NB4 (cell line): ENCODE measurements at regions not wholly inside any gene's neighbourhood (a gene's known extent, or its start where the extent isn't known, plus 50 kb on each side); places are given as distances from the start of the nearest gene placed in this dataset.

Experiments
- DNase-seq: peaks from one replicate; pipeline ENCODE4 v3.0.0; 2010; ENCODE audit warnings: low read depth
- H3K4me3 ChIP-seq: one replicate; pipeline ENCODE4 v1.5.1; 2011; ENCODE audit warnings: mild to moderate bottlenecking, low read depth, low read length, moderate library complexity
- CTCF ChIP-seq: IDR thresholded peaks from one replicate; pipeline ENCODE4 v1.5.1; 2012; ENCODE audit warnings: low read depth, low read length
- MAX ChIP-seq: IDR thresholded peaks from 2 replicates; pipeline ENCODE4 v1.6.1; 2011; ENCODE audit warnings: low read depth, low read length
- MYC ChIP-seq: IDR thresholded peaks from 2 replicates; pipeline ENCODE4 v1.6.1; 2011; ENCODE audit warnings: low read depth, low read length
- POLR2A ChIP-seq: IDR thresholded peaks from 2 replicates; pipeline ENCODE4 v1.6.1; 2011; ENCODE audit warnings: mild to moderate bottlenecking; ENCODE audit not compliant: insufficient read length; ENCODE audit errors: extremely low read depth

GRCh38 chr7:68348401-68348800, 1249.9 kb upstream of the AUTS2 start:
- no peak for DNase-seq
- TF ChIP-seq POLR2A (no peak), MAX (no peak), CTCF (no peak), MYC (no peak)

GRCh38 chr7:68362745-68363518, 1235.3 kb upstream of the AUTS2 start:
- no peak for TF ChIP-seq MAX
- peak; percentile 8 for DNase-seq
- H3K4me3 ChIP-seq: no peak overlapping the region

More at GRCh38 chr7:68348401-68348800, 1249.9 kb upstream of the AUTS2 start:
- H3K4me3 ChIP-seq: no peak overlapping the region

- H3K4me3 ChIP-seq: no peak overlapping the region
- no peak for DNase-seq
- TF ChIP-seq MAX (no peak), CTCF (no peak), MYC (no peak), POLR2A (no peak)
Measured at GRCh38 chr7:68364886-68365625, 1233.2 kb upstream of the AUTS2 start.

- no peak for DNase-seq
- H3K4me3 ChIP-seq: no peak overlapping the region
- no peak for TF ChIP-seq MYC
- TF ChIP-seq CTCF: no peak
- no peak for TF ChIP-seq MAX
- no peak for TF ChIP-seq POLR2A
Measured at GRCh38 chr7:68371985-68372384, 1226.3 kb upstream of the AUTS2 start.

- DNase-seq: no peak
- H3K4me3 ChIP-seq: no peak overlapping the region
- TF ChIP-seq MYC (no peak), MAX (no peak), POLR2A (no peak), CTCF (no peak)
Measured at GRCh38 chr7:68376131-68376661, 1222.1 kb upstream of the AUTS2 start.

GRCh38 chr7:68381731-68382130, 1216.5 kb upstream of the AUTS2 start:
- DNase-seq: peak; percentile 16
- no peak overlapping the region for H3K4me3 ChIP-seq
- TF ChIP-seq CTCF: no peak
- no peak for TF ChIP-seq MAX
- no peak for TF ChIP-seq POLR2A
- no peak for TF ChIP-seq MYC
